Heart left ventricle (tissue), 16 donors: ENCODE measurements at regions not wholly inside any gene's neighbourhood (a gene's known extent, or its start where the extent isn't known, plus 50 kb on each side); places are given as distances from the start of the nearest gene placed in this dataset.
"Not testable (repeated sequence)": the region's sequence is repeated elsewhere in the genome, so short reads cannot be mapped to it uniquely, and the experiment has no call there.

Source experiments
- ATAC-seq, 4 donors: fragments of 200-7000 bp; cut with Tn5 transposase; one replicate each; pipeline ENCODE4 v1.9.1; 2020 to 2022; ENCODE audit warnings: moderate library complexity in 4 of 4, mild to moderate bottlenecking in 3 of 4, moderate number of reproducible peaks in 1 of 4
- DNase-seq, 5 donors: peaks; one replicate each; pipeline ENCODE4 v3.0.0-alpha.2; 2020
- H3K27ac ChIP-seq, 12 donors: fragments of 200-600 bp; sonication (generic) in 4 of 12; one replicate each; pipeline versions ENCODE4 v1.5.0 to v1.8.0; 2016 to 2022; ENCODE audit warnings: mild to moderate bottlenecking in 2 of 12
- H3K27me3 ChIP-seq, 9 donors: fragments of 200-600 bp; sonication (generic) in 2 of 9; one replicate each; pipeline versions ENCODE4 v1.5.1 to v1.8.0; 2016 to 2022; ENCODE audit warnings: mild to moderate bottlenecking in 3 of 9
- H3K36me3 ChIP-seq, 9 donors: fragments of 200-600 bp; sonication (generic) in 2 of 9; one replicate each; pipeline versions ENCODE4 v1.5.0 to v1.8.0; 2018 to 2022; ENCODE audit warnings: mild to moderate bottlenecking in 2 of 9
- H3K4me1 ChIP-seq, 12 donors: fragments of 200-600 bp; sonication (generic) in 4 of 12; one replicate each; pipeline versions ENCODE4 v1.5.0 to v1.8.0; 2016 to 2022; ENCODE audit warnings: mild to moderate bottlenecking in 3 of 12
- H3K4me3 ChIP-seq, 12 donors: fragments of 200-600 bp; sonication (generic) in 4 of 12; one replicate each; pipeline versions ENCODE4 v1.5.0 to v1.8.0; 2017 to 2022; ENCODE audit warnings: mild to moderate bottlenecking in 9 of 12, moderate library complexity in 4 of 12
- H3K9me3 ChIP-seq, 12 donors: fragments of 200-600 bp; sonication (generic) in 4 of 12; one replicate each; pipeline versions ENCODE4 v1.5.0 to v1.8.0; 2016 to 2022; ENCODE audit warnings: mild to moderate bottlenecking in 1 of 12
- POLR2A ChIP-seq, 2 donors: fragments of 450-650 bp; IDR thresholded peaks; one replicate each; pipeline ENCODE4 v1.6.1; 2017; ENCODE audit warnings: antibody characterized with exemption in 2 of 2, mild to moderate bottlenecking in 2 of 2, moderate library complexity in 2 of 2
- WGBS, 4 donors: extraction: QIAGEN DNeasy Blood & Tissue Kit in 2 of 4; methylation state at CpG; one replicate each; pipeline versions ENCODE4 v1.1.5 to v1.1.7; 2013 to 2018; 5-methylcytosine and 5-hydroxymethylcytosine counted together
- intact Hi-C, 10 donors: fragments of 100-400 bp; cut with DNase I; formaldehyde crosslinking; loops; one replicate each; pipeline versions ENCODE4 v1.11.1 to v1.14.2; 2022
- TF ChIP-seq, protein P1 (sequence below), 12 donors: fragments of 200-600 bp; sonication (generic) in 4 of 12; IDR thresholded peaks; one replicate each; pipeline versions ENCODE4 v1.5.0 to v1.8.0; 2018 to 2022; ENCODE audit warnings: antibody characterized with exemption in 12 of 12, mild to moderate bottlenecking in 5 of 12
- donor health status: ischemic (EF 13 %, LVEDD 7.1; RV severe dilation, severe dysfunction).
- donor health status: healthy with polysubstance abuse.
- donor health status: DM: no; HTN: yes; CAD: no.
- donor health status: DM: no; HTN: no; CAD: no.
- donor health status: ischemic (EF 25% LVEDD 6.9; RV normal size, moderate dysfunction).
- donor health status: ischemic (EF 25% LVEDD 5.7; RV mildly dilated, moderate dysfunction).
- donor health status: healthy.
- donor health status: DM: yes; HTN: yes; CAD: no.
- donor health status: ischemic (EF 35%, LVEDD 5.7; RV mildly dilated, moderate dysfunction).
- donor health status: nonischemic (EF 11% LVEDD 7.7; RV severe dilation, severe dysfunction).
- donor health status: DM: yes; HTN: yes; CAD: no.
- donor health status: PGD.
- donor health status: ischemic (EF 29% LVEDD 5.4; RV normal size, mild dysfunction).
- donor health status: nonischemic (EF 23%, LVEDD 6.1; RV moderate dilation, normal function).

DNA sequence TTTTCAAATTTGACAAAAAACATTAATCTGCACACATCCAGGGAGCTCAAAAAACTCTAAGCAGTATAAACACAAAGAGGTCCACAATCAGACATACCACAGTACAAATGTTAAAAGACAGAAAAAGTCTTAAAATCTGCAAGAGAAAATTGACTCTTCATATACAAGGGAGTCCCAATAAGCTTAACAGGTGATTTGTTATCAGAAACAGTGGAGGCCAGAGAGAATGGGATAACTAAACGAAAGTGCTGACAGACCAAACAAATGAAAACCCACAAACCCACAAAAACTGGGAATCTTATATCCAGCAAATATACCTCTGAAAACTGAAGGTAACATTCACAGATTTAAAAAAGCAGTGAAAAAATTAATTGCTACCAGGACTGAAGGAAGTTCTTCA is 182.0 kb upstream of the PAQR3 start:
- H3K27me3 ChIP-seq = no peaks in the 10 kb centered on the region
- H3K4me1 ChIP-seq = no peaks in the 10 kb centered on the region
- no peaks in the 10 kb centered on the region for H3K36me3 ChIP-seq
- 80 to 93% (median 86%) methylated on average over 1 of the region's 1 CpG for whole genome bisulfite sequencing, 4 donors
- peaks cover 0 to 95% (median 46%) of the 10 kb centered on the region in 12 donors for H3K9me3 ChIP-seq
- intact Hi-C loops = no loop called here
- no peak for ATAC-seq
- H3K4me3 ChIP-seq = no peak overlapping the region
- no peak overlapping the region for H3K27ac ChIP-seq
- DNase-seq = no peak
- TF ChIP-seq POLR2A (IDR thresholded peaks at IDR 0.05) = no peak
- TF ChIP-seq, protein P1, sequence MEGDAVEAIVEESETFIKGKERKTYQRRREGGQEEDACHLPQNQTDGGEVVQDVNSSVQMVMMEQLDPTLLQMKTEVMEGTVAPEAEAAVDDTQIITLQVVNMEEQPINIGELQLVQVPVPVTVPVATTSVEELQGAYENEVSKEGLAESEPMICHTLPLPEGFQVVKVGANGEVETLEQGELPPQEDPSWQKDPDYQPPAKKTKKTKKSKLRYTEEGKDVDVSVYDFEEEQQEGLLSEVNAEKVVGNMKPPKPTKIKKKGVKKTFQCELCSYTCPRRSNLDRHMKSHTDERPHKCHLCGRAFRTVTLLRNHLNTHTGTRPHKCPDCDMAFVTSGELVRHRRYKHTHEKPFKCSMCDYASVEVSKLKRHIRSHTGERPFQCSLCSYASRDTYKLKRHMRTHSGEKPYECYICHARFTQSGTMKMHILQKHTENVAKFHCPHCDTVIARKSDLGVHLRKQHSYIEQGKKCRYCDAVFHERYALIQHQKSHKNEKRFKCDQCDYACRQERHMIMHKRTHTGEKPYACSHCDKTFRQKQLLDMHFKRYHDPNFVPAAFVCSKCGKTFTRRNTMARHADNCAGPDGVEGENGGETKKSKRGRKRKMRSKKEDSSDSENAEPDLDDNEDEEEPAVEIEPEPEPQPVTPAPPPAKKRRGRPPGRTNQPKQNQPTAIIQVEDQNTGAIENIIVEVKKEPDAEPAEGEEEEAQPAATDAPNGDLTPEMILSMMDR (IDR thresholded peaks at IDR 0.05) = no peak

DNA sequence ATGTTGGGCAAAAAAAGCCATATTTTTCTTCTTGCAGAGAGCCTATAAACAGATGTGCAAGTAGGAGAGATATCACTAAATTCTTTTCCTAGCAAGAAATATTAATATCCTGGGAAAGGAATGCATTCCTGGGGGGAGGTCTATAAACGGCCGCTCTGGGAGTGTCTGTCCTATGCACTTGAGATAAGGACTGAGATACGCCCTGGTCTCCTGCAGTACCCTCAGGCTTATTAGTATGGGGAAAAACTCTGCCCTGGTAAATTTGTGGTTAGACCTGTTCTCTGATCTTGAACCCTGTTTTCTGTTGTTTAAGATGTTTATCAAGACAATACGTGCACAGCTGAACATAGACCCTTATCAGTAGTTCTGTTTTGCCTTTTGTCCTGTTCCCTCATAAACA is 177.8 kb upstream of the PAQR3 start:
- WGBS, 4 donors = 50 to 72% (median 64%) methylated on average over 4 of the region's 4 CpGs
- intact Hi-C loops = not testable (repeated sequence)

DNA sequence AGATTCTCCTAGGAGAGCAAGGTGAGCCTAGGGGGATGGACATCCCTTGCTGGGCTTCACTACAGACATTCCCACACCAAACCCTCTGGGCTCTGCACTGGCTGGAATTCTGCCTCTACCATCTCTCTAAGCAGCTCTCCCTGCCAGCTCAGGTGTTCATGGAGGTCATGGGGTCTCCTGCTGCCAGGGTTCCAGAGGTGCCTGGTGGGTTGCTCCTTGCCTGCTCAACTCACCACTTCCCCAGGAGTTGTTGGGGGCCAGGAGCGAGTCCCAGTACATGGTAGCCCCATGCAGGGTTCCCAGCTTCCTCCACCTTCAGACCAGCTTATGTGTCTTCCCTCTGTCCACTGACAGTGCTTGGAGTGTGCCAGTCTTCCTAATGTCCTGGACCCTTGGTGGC is 167.8 kb upstream of the PAQR3 start:
- no peaks in the 10 kb centered on the region for H3K9me3 ChIP-seq
- no peaks in the 10 kb centered on the region for H3K36me3 ChIP-seq
- no peak overlapping the region for H3K4me3 ChIP-seq
- no peak for DNase-seq
- no peak for TF ChIP-seq POLR2A (IDR thresholded peaks at IDR 0.05)
- TF ChIP-seq, protein P1 (IDR thresholded peaks at IDR 0.05) = no peak
- ATAC-seq = no peak
- intact Hi-C loops = no loop called here
- no peaks in the 10 kb centered on the region for H3K4me1 ChIP-seq
- no peak overlapping the region for H3K27ac ChIP-seq
- 83 to 93% (median 91%) methylated on average over 1 of the region's 1 CpG for WGBS, 4 donors
- no peaks in the 10 kb centered on the region for H3K27me3 ChIP-seq

More for the DNA sequence above, 177.8 kb upstream of the PAQR3 start:
- H3K27ac ChIP-seq, H3K36me3 ChIP-seq, H3K4me1 ChIP-seq, ATAC-seq, H3K4me3 ChIP-seq, H3K27me3 ChIP-seq, DNase-seq: not testable (repeated sequence)
- peaks cover 0 to 59% (median 32%) of the 10 kb centered on the region in 12 donors for H3K9me3 ChIP-seq

DNA sequence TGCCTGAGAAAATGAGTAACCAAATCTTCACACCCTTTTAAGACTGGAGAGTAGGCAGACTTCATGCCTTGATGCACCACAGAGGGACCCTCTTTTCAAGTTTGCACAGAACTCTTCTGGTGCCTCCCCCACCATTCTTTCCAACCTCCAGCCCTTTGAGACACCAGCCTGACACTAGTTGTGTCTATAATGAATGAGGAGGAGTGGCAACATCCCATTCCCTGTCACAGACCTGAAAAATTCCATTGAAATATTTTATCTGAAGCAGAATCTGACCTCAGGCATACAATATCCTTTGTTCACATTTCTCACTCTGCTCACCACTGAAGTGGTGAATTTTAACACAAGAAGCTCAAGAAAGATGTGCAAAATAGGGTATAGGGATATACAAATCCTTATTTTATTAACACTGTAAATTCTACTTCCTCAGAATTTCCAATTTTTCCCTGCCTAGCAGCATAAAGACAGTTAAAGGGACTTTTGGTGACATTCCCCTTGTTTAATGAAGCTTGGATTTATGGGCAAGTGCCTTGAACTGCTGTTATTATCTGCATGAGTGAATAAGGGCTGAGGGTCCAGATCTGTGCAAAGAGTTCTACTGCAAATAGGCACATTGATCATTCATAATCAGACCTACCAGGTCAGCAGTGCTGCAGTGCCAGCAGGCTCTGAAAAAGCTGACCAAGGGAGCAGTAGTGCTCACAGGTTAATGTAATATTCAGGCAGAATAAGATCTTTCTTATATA is 149.9 kb upstream of the PAQR3 start:
- intact Hi-C loops = no loop called here
- no peaks in the 10 kb centered on the region for H3K9me3 ChIP-seq
- TF ChIP-seq POLR2A (IDR thresholded peaks at IDR 0.05) = no peak
- TF ChIP-seq, protein P1 (IDR thresholded peaks at IDR 0.05) = no peak
- DNase-seq (no peak), ATAC-seq (no peak)
- H3K27me3 ChIP-seq = no peaks in the 10 kb centered on the region
- H3K4me3 ChIP-seq = no peak overlapping the region
- no peaks in the 10 kb centered on the region for H3K36me3 ChIP-seq
- H3K27ac ChIP-seq = no peak overlapping the region
- H3K4me1 ChIP-seq = no peaks in the 10 kb centered on the region

DNA sequence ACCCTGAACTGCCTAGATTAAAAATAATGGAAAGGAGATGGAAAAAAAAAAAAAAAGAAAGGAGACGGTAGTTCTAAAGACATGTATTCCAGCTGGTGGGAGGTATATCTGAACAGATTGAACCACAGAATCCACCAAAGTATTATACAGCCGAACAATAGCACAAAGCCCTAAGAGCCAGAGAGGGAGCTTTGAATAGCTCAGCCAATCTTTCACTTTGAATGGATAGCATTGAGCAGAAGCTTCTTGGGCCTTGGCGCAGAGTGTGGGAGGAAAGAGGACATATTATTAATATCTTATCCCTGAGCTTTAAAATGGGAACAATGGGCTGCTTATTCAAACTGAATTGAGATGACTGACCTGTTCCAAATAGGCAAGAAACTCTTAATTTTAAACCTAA is 147.8 kb upstream of the PAQR3 start:
- H3K27me3 ChIP-seq = no peaks in the 10 kb centered on the region
- DNase-seq (no peak), ATAC-seq (no peak)
- H3K4me3 ChIP-seq = no peak overlapping the region
- intact Hi-C loops = no loop called here
- 72 to 86% (median 79%) methylated on average over 3 of the region's 3 CpGs for WGBS, 4 donors
- H3K9me3 ChIP-seq = peaks cover 0 to 11% (median 1%) of the 10 kb centered on the region in 12 donors
- H3K4me1 ChIP-seq = no peaks in the 10 kb centered on the region
- TF ChIP-seq, protein P1 (IDR thresholded peaks at IDR 0.05) = no peak
- no peak for TF ChIP-seq POLR2A (IDR thresholded peaks at IDR 0.05)
- no peak overlapping the region for H3K27ac ChIP-seq
- H3K36me3 ChIP-seq = no peaks in the 10 kb centered on the region
